Calu3 (cell line): ENCODE measurements at regions not wholly inside any gene's neighbourhood (a gene's known extent, or its start where the extent isn't known, plus 50 kb on each side); places are given as distances from the start of the nearest gene placed in this dataset.
"Not testable (repeated sequence)": the region's sequence is repeated elsewhere in the genome, so short reads cannot be mapped to it uniquely, and the experiment has no call there.

Experiments used
- BruUV-seq: library from RNA; stranded (reverse); fragments of 400-500 nt; replicated peaks from 2 replicates; lab custom pipeline; 2021; lab: Mats Ljungman, UMichigan
- CTCF ChIA-PET: fragments of 300-600 bp; sonication (Branson Sonifier 250); formaldehyde crosslinking; loops from one replicate; lab custom pipeline; 2022; ENCODE audit warnings: antibody characterized with exemption; lab: Charles Lee
- DNase-seq: peaks from one replicate; pipeline ENCODE4 v3.0.0; 2022
- H3K27ac Mint-ChIP-seq: one replicate; pipeline ENCODE4 v1.8.0; 2022; ENCODE audit warnings: mixed read lengths; ENCODE audit not compliant: unreplicated experiment
- H3K27me3 Mint-ChIP-seq: one replicate; pipeline ENCODE4 v1.8.0; 2022; ENCODE audit warnings: mixed read lengths; ENCODE audit not compliant: unreplicated experiment
- H3K36me3 Mint-ChIP-seq: one replicate; pipeline ENCODE4 v1.8.0; 2022; ENCODE audit warnings: mild to moderate bottlenecking, moderate library complexity, mixed read lengths; ENCODE audit not compliant: insufficient read depth, unreplicated experiment
- H3K4me1 Mint-ChIP-seq: one replicate; pipeline ENCODE4 v1.8.0; 2022; ENCODE audit warnings: mild to moderate bottlenecking, low read depth, mixed read lengths; ENCODE audit not compliant: unreplicated experiment
- H3K4me3 Mint-ChIP-seq: one replicate; pipeline ENCODE4 v1.8.0; 2022; ENCODE audit warnings: mild to moderate bottlenecking, low read depth, moderate library complexity, mixed read lengths; ENCODE audit not compliant: unreplicated experiment
- H3K9me3 Mint-ChIP-seq: one replicate; pipeline ENCODE4 v1.8.0; 2022; ENCODE audit warnings: low read depth, mixed read lengths; ENCODE audit not compliant: unreplicated experiment
- CTCF ChIP-seq: fragments of 200-600 bp; IDR thresholded peaks from one replicate; pipeline ENCODE4 v1.8.0; 2022; ENCODE audit warnings: antibody characterized with exemption; ENCODE audit not compliant: unreplicated experiment
- intact Hi-C: fragments of 100-400 bp; cut with micrococcal nuclease; formaldehyde crosslinking; loops from one replicate; pipeline ENCODE4 v1.10.0; 2022; ENCODE audit not compliant: unreplicated experiment

GRCh38 chr1:73842436-73842835 lies 355.5 kb downstream of the LRRIQ3 start:
- DNase-seq: no peak
- no peaks in the 10 kb centered on the region for H3K27me3 Mint-ChIP-seq
- intact Hi-C loops: no loop called here
- BruUV-seq: no TSS peak
- no peak overlapping the region for H3K4me3 Mint-ChIP-seq
- H3K27ac Mint-ChIP-seq: no peak overlapping the region
- no peaks in the 10 kb centered on the region for H3K9me3 Mint-ChIP-seq
- no peaks in the 10 kb centered on the region for H3K36me3 Mint-ChIP-seq
- H3K4me1 Mint-ChIP-seq: no peaks in the 10 kb centered on the region
- CTCF ChIA-PET: no interaction called here
- no peak for TF ChIP-seq CTCF

- Mint-ChIP-seq H3K27ac (no peak overlapping the region), H3K4me3 (no peak overlapping the region), H3K27me3 (no peaks in the 10 kb centered on the region), H3K4me1 (no peaks in the 10 kb centered on the region), H3K36me3 (no peaks in the 10 kb centered on the region), H3K9me3 (no peaks in the 10 kb centered on the region)
- no TSS peak for BruUV-seq
- peak; percentile 60 for TF ChIP-seq CTCF
- DNase-seq: peak; percentile 62
- CTCF ChIA-PET: interaction anchor here (0.6 to 2.2 kb wide), 5 partner anchors 151 to 850 kb away, joined by 3 to 15 read pairs (median 4); no protein-coding TSS in a partner anchor
- intact Hi-C loops: loop anchor here (1.0 to 2.0 kb wide), 3 partner anchors 158 to 849 kb away; no protein-coding TSS in a partner anchor
These were observed 358.1 kb downstream of the LRRIQ3 start for GRCh38 chr1:73839922-73840321.

GRCh38 chr1:73832276-73833181 lies 365.4 kb downstream of the LRRIQ3 start:
- Mint-ChIP-seq H3K9me3 (no peaks in the 10 kb centered on the region), H3K27me3 (no peaks in the 10 kb centered on the region), H3K36me3 (no peaks in the 10 kb centered on the region), H3K4me3 (no peak overlapping the region), H3K4me1 (no peaks in the 10 kb centered on the region), H3K27ac (no peak overlapping the region)
- intact Hi-C loops: no loop called here
- CTCF ChIA-PET: no interaction called here
- BruUV-seq: no TSS peak
- DNase-seq: no peak
- TF ChIP-seq CTCF: no peak

- CTCF ChIA-PET, intact Hi-C loops, H3K4me3 Mint-ChIP-seq, H3K9me3 Mint-ChIP-seq, BruUV-seq, H3K36me3 Mint-ChIP-seq, H3K27me3 Mint-ChIP-seq, H3K27ac Mint-ChIP-seq, H3K4me1 Mint-ChIP-seq, DNase-seq: not testable (repeated sequence)
These were observed 370.7 kb downstream of the LRRIQ3 start for GRCh38 chr1:73827283-73827682.

GRCh38 chr1:73824065-73824464 lies 373.9 kb downstream of the LRRIQ3 start:
- TF ChIP-seq CTCF: no peak
- no peak overlapping the region for H3K4me3 Mint-ChIP-seq
- no peaks in the 10 kb centered on the region for H3K36me3 Mint-ChIP-seq
- H3K27ac Mint-ChIP-seq: no peak overlapping the region
- intact Hi-C loops: no loop called here
- H3K27me3 Mint-ChIP-seq: no peaks in the 10 kb centered on the region
- H3K9me3 Mint-ChIP-seq: no peaks in the 10 kb centered on the region
- no TSS peak for BruUV-seq
- no peaks in the 10 kb centered on the region for H3K4me1 Mint-ChIP-seq
- CTCF ChIA-PET: no interaction called here
- DNase-seq: no peak
